IMR-90 (cell line): ENCODE measurements at regions not wholly inside any gene's neighbourhood (a gene's known extent, or its start where the extent isn't known, plus 50 kb on each side); places are given as distances from the start of the nearest gene placed in this dataset.

ENCODE experiments used
- ATAC-seq: fragments of 200-7000 bp; cut with Tn5 transposase; 2 replicates; pipeline ENCODE4 v1.9.1; 2020; ENCODE audit warnings: low read depth, mild to moderate bottlenecking, moderate library complexity
- BruUV-seq: library from RNA; stranded (reverse); fragments of 400-500 nt; replicated peaks from 2 replicates; lab custom pipeline; 2021; lab: Mats Ljungman, UMichigan
- CTCF ChIA-PET: fragments of 300-600 bp; formaldehyde crosslinking; extraction: SDS; loops from one replicate; lab custom pipeline; 2021; ENCODE audit warnings: antibody characterized with exemption; lab: Yijun Ruan, JAX
- POLR2A ChIA-PET: fragments of 300-600 bp; sonication (Branson Sonifier 250); formaldehyde crosslinking; loops from one replicate; lab custom pipeline; 2022; ENCODE audit warnings: antibody characterized with exemption; ENCODE audit not compliant: unreplicated experiment; lab: Charles Lee
- DNase-seq: peaks from one replicate; pipeline ENCODE4 v3.0.0; 2013
- H2AFZ ChIP-seq: replicated peaks from 2 replicates; pipeline ENCODE3; 2013; ENCODE audit warnings: low read length, mild to moderate bottlenecking; ENCODE audit not compliant: poor library complexity
- H2AK5ac ChIP-seq: 2 replicates; pipeline ENCODE4 v1.6.1; 2013; ENCODE audit warnings: low read depth, low read length, inconsistent platforms
- H2AK9ac ChIP-seq: replicated peaks from 2 replicates; pipeline ENCODE3; 2013; ENCODE audit warnings: mild to moderate bottlenecking, low read depth, low read length, moderate library complexity; ENCODE audit not compliant: poor library complexity
- H2BK120ac ChIP-seq: 2 replicates; pipeline ENCODE4 v1.6.1; 2013; ENCODE audit warnings: low read depth, low read length, inconsistent platforms
- H2BK15ac ChIP-seq: 3 replicates; pipeline ENCODE4 v1.6.1; 2013; ENCODE audit warnings: low read depth, low read length, inconsistent platforms
- H2BK20ac ChIP-seq: 2 replicates; pipeline ENCODE4 v1.6.1; 2013; ENCODE audit warnings: low read depth, mild to moderate bottlenecking, inconsistent platforms, low read length, moderate library complexity
- H2BK5ac ChIP-seq: 2 replicates; pipeline ENCODE4 v1.6.1; 2013; ENCODE audit warnings: mild to moderate bottlenecking, low read depth, low read length, inconsistent platforms; ENCODE audit not compliant: poor library complexity, severe bottlenecking
- H3K14ac ChIP-seq: replicated peaks from 2 replicates; pipeline ENCODE4 v1.6.1; 2013; ENCODE audit warnings: low read depth, low read length, inconsistent platforms
- H3K18ac ChIP-seq: 2 replicates; pipeline ENCODE4 v1.6.1; 2013; ENCODE audit warnings: low read depth, low read length, control low read depth
- H3K23ac ChIP-seq: 2 replicates; pipeline ENCODE4 v1.6.1; 2013; ENCODE audit warnings: low read depth, low read length, inconsistent platforms
- H3K27ac ChIP-seq: 2 replicates; pipeline ENCODE4 v1.5.1; 2013; ENCODE audit warnings: mild to moderate bottlenecking, control low read depth, low read length; ENCODE audit not compliant: insufficient read depth
- H3K27me3 ChIP-seq: 2 replicates; pipeline ENCODE4 v1.6.1; 2013; ENCODE audit warnings: low read length; ENCODE audit not compliant: control insufficient read depth, insufficient read depth
- H3K36me3 ChIP-seq: 2 replicates; pipeline ENCODE4 v1.6.1; 2013; ENCODE audit warnings: low read length, mixed read lengths; ENCODE audit not compliant: control insufficient read depth, insufficient read depth
- H3K4ac ChIP-seq: 2 replicates; pipeline ENCODE4 v1.6.1; 2013; ENCODE audit warnings: low read depth, low read length, inconsistent platforms
- H3K4me1 ChIP-seq: 2 replicates; pipeline ENCODE4 v1.6.1; 2013; ENCODE audit warnings: low read length, mixed read lengths; ENCODE audit not compliant: control insufficient read depth, insufficient read depth
- H3K4me2 ChIP-seq: 2 replicates; pipeline ENCODE4 v1.6.1; 2013; ENCODE audit warnings: low read depth, mild to moderate bottlenecking, control low read depth, low read length, moderate library complexity
- H3K4me3 ChIP-seq: 2 replicates; pipeline ENCODE4 v1.5.1; 2013; ENCODE audit warnings: low read depth, mild to moderate bottlenecking, control low read depth, low read length, moderate library complexity; ENCODE audit not compliant: insufficient read depth
- H3K56ac ChIP-seq: 2 replicates; pipeline ENCODE4 v1.6.1; 2013; ENCODE audit warnings: low read length, inconsistent platforms; ENCODE audit not compliant: insufficient read depth; ENCODE audit errors: extremely low read depth
- H3K79me1 ChIP-seq, 2 experiments: 2 replicates each; pipeline ENCODE4 v1.6.1; 2013; ENCODE audit warnings: low read length in 2 of 2, inconsistent platforms in 1 of 2, low read depth in 1 of 2
- H3K9ac ChIP-seq: 2 replicates; pipeline ENCODE4 v1.6.1; 2013; ENCODE audit warnings: low read depth, low read length, control low read depth
- H3K9me1 ChIP-seq: 2 replicates; pipeline ENCODE4 v1.6.1; 2013; ENCODE audit warnings: low read length, inconsistent platforms; ENCODE audit not compliant: insufficient read depth
- H3K9me3 ChIP-seq: 2 replicates; pipeline ENCODE4 v1.6.1; 2013; ENCODE audit warnings: low read length; ENCODE audit not compliant: control insufficient read depth, insufficient read depth
- H4K20me1 ChIP-seq: 2 replicates; pipeline ENCODE4 v1.6.1; 2013; ENCODE audit warnings: low read length, inconsistent platforms; ENCODE audit not compliant: insufficient read depth
- H4K5ac ChIP-seq: 2 replicates; pipeline ENCODE4 v1.6.1; 2013; ENCODE audit warnings: mild to moderate bottlenecking, low read depth, low read length, control low read depth
- H4K8ac ChIP-seq, 2 experiments: 2 replicates each; pipeline ENCODE4 v1.6.1; 2013; ENCODE audit warnings: low read depth in 2 of 2, low read length in 2 of 2, control low read depth in 1 of 2, inconsistent platforms in 1 of 2
- H4K91ac ChIP-seq: 2 replicates; pipeline ENCODE4 v1.6.1; 2013; ENCODE audit warnings: low read depth, low read length, inconsistent platforms; ENCODE audit not compliant: insufficient read depth
- FOS ChIP-seq: fragments of 150-350 bp; IDR thresholded peaks from 2 replicates; pipeline ENCODE4 v1.6.1; 2016; ENCODE audit warnings: low read depth, low read length
- RCOR1 ChIP-seq: IDR thresholded peaks from 2 replicates; pipeline ENCODE4 v1.6.1; 2012; ENCODE audit warnings: mild to moderate bottlenecking, low read length, improper control_type of control experiment; ENCODE audit not compliant: insufficient replicate concordance
- USF2 ChIP-seq: fragments of 150-350 bp; IDR thresholded peaks from 2 replicates; pipeline ENCODE4 v1.6.1; 2017; ENCODE audit warnings: mild to moderate bottlenecking, antibody characterized with exemption, low read length, low read depth
- WGBS, 2 experiments: methylation state at CpG; one replicate each; pipeline versions ENCODE4 v1.1.5 to v1.1.7; 2013; ENCODE audit warnings: missing lambda C conversion rate in 2 of 2; ENCODE audit not compliant: insufficient read length in 1 of 2; ENCODE audit errors: extremely low coverage in 2 of 2; 5-methylcytosine and 5-hydroxymethylcytosine counted together
- dilution Hi-C: fragments of 300-500 bp; cut with HindIII; formaldehyde crosslinking; loops from one replicate; pipeline ENCODE4 v1.14.3; 2018; ENCODE audit warnings: low sequenced_read_pairs; ENCODE audit not compliant: unreplicated experiment
- in situ Hi-C: fragments of 300-500 bp; cut with MboI; formaldehyde crosslinking; loops from 3 replicates; pipeline ENCODE4 v1.14.3; 2019; ENCODE audit warnings: low sequenced_read_pairs, inconsistent platforms, mixed read lengths
- intact Hi-C: fragments of 100-400 bp; cut with micrococcal nuclease; formaldehyde crosslinking; loops from 2 replicates; pipeline ENCODE4 v1.10.0; 2022

GRCh38 chr11:109606256-109606655, 184.3 kb downstream of the C11orf87 start:
- POLR2A ChIA-PET: no interaction called here

More at GRCh38 chr11:109606256-109606655, 184.3 kb downstream of the C11orf87 start:
- no peaks in the 10 kb centered on the region for H3K36me3 ChIP-seq
- in situ Hi-C loops (no loop called here), dilution Hi-C loops (no loop called here), intact Hi-C loops (no loop called here)
- no peaks in the 10 kb centered on the region for H3K9me3 ChIP-seq
- H4K5ac ChIP-seq: no peak overlapping the region
- no peaks in the 10 kb centered on the region for H3K4me1 ChIP-seq
- no peaks in the 10 kb centered on the region for H3K27me3 ChIP-seq
- no peak overlapping the region for H2BK5ac ChIP-seq
- no peak overlapping the region for H3K4ac ChIP-seq
- H4K20me1 ChIP-seq: no peaks in the 10 kb centered on the region
- no peak overlapping the region for H2BK15ac ChIP-seq
- H4K91ac ChIP-seq: no peak overlapping the region
- no peak overlapping the region for H3K9ac ChIP-seq
- H3K4me3 ChIP-seq: no peak overlapping the region
- TF ChIP-seq USF2 (no peak), RCOR1 (no peak), FOS (no peak)
- no peak overlapping the region for H3K18ac ChIP-seq
- no peak for DNase-seq
- H2BK120ac ChIP-seq: no peak overlapping the region
- no peak overlapping the region for H2AFZ ChIP-seq
- no peak overlapping the region for H3K4me2 ChIP-seq
- H3K9me1 ChIP-seq: no peaks in the 10 kb centered on the region
- H3K14ac ChIP-seq: no peak overlapping the region
- no peak overlapping the region for H4K8ac ChIP-seq
- no peak overlapping the region for H3K56ac ChIP-seq
- no CpG with 5 or more reads among the region's 1 CpG for WGBS, 2 experiments
- no peaks in the 10 kb centered on the region for H3K79me1 ChIP-seq
- no peak overlapping the region for H2AK5ac ChIP-seq
- no peak for ATAC-seq
- CTCF ChIA-PET: no interaction called here
- BruUV-seq: no TSS peak
- H3K23ac ChIP-seq: no peak overlapping the region
- H2AK9ac ChIP-seq: no peak overlapping the region
- H3K27ac ChIP-seq: no peak overlapping the region
- H2BK20ac ChIP-seq: no peak overlapping the region
